ENCODE measurements at regions not wholly inside any gene's neighbourhood (a gene's known extent, or its start where the extent isn't known, plus 50 kb on each side); places are given as distances from the start of the nearest gene placed in this dataset.

DNA sequence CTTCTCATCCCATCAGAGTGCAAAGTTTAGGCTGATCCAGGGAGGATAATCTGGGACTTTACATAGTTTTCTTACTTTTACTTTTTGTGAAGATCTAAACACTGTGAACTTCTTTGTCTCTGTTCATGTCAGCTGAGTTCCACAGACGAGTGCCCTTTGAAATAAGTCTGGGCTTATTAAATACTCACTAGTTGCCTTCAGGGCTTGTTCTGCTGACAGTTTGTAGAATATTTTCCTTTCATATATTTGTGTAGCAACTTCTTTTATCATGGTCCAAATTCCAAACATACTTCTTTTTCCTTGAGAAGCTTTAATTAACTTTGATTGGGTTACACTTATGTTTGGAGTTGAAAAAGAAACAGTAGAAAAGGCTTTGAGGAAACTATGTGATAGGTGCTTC is 109.6 kb downstream of the SH2D1A start:
- TF ChIP-seq ZFP3 (CRISPR knock-in tag; IDR thresholded peaks at IDR 0.05) (no peak), PATZ1 (CRISPR knock-in tag; IDR thresholded peaks at IDR 0.05; ENCODE audit: borderline replicate concordance) (no peak), ARNTL (CRISPR knock-in tag; IDR thresholded peaks at IDR 0.05; ENCODE audit: borderline replicate concordance, low read depth) (no peak), SNAI2 (CRISPR knock-in tag; IDR thresholded peaks at IDR 0.05) (no peak), CREB5 (CRISPR knock-in tag; IDR thresholded peaks at IDR 0.05; ENCODE audit: low read depth) (no peak), RARB (CRISPR knock-in tag; IDR thresholded peaks at IDR 0.05) (no peak), ISL1 (CRISPR knock-in tag; IDR thresholded peaks at IDR 0.05) (no peak), ZFP30 (CRISPR knock-in tag; IDR thresholded peaks at IDR 0.05) (no peak), GLIS3 (CRISPR knock-in tag; IDR thresholded peaks at IDR 0.05) (no peak), ZNF8 (CRISPR knock-in tag; IDR thresholded peaks at IDR 0.05) (no peak), CSDC2 (CRISPR knock-in tag; IDR thresholded peaks at IDR 0.05) (no peak)
- TF ChIP-seq, protein P1, sequence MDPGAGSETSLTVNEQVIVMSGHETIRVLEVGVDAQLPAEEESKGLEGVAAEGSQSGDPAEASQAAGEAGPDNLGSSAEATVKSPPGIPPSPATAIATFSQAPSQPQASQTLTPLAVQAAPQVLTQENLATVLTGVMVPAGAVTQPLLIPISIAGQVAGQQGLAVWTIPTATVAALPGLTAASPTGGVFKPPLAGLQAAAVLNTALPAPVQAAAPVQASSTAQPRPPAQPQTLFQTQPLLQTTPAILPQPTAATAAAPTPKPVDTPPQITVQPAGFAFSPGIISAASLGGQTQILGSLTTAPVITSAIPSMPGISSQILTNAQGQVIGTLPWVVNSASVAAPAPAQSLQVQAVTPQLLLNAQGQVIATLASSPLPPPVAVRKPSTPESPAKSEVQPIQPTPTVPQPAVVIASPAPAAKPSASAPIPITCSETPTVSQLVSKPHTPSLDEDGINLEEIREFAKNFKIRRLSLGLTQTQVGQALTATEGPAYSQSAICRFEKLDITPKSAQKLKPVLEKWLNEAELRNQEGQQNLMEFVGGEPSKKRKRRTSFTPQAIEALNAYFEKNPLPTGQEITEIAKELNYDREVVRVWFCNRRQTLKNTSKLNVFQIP (CRISPR knock-in tag; IDR thresholded peaks at IDR 0.05; ENCODE audit: borderline replicate concordance, low read depth), result no peak
